Right ventricle myocardium superior (tissue), 1 donor: ENCODE measurements at regions not wholly inside any gene's neighbourhood (a gene's known extent, or its start where the extent isn't known, plus 50 kb on each side); places are given as distances from the start of the nearest gene placed in this dataset.
A peak's percentile ranks its signal among the peaks of the same experiment; 100 is the strongest.
"Not testable (repeated sequence)": the region's sequence is repeated elsewhere in the genome, so short reads cannot be mapped to it uniquely, and the experiment has no call there.

ENCODE experiments used
- ATAC-seq: fragments of 200-7000 bp; cut with Tn5 transposase; one replicate; pipeline ENCODE4 v1.9.1; 2020; ENCODE audit warnings: mild to moderate bottlenecking; ENCODE audit not compliant: poor library complexity
- DNase-seq: peaks from one replicate; pipeline ENCODE4 v3.0.0-alpha.2; 2020
- intact Hi-C: fragments of 100-400 bp; cut with DNase I; formaldehyde crosslinking; loops from one replicate; pipeline ENCODE4 v1.11.2; 2022
- donor health status: DM: no; HTN: yes; CAD: no; lungs with severe emphysema.

GRCh38 chr2:55775828-55776227 lies 82.2 kb upstream of the PNPT1 start:
- intact Hi-C loops, result no loop called here

GRCh38 chr2:55773651-55774050 lies 80.0 kb upstream of the PNPT1 start:
- ATAC-seq, DNase-seq: not testable (repeated sequence)
- intact Hi-C loops, result loop anchor here (5.0 kb wide), 1 partner anchor 189 kb away; no protein-coding TSS in a partner anchor

More at GRCh38 chr2:55775828-55776227, 82.2 kb upstream of the PNPT1 start:
- DNase-seq, result no peak
- no peak for ATAC-seq

- ATAC-seq (no peak), DNase-seq (no peak)
- intact Hi-C loops, result loop anchor here (5.0 kb wide), 1 partner anchor 190 kb away; no protein-coding TSS in a partner anchor
These were observed 78.7 kb upstream of the PNPT1 start for GRCh38 chr2:55772109-55772980.

- DNase-seq (no peak), ATAC-seq (peak; percentile 55)
- intact Hi-C loops, result loop anchor here (5.0 kb wide), 1 partner anchor 191 kb away; no protein-coding TSS in a partner anchor
These were observed 78.0 kb upstream of the PNPT1 start for GRCh38 chr2:55771612-55772011.

GRCh38 chr2:55768991-55769390 lies 75.3 kb upstream of the PNPT1 start:
- DNase-seq (no peak), ATAC-seq (no peak)
- intact Hi-C loops, result no loop called here

GRCh38 chr2:55766947-55767346 lies 73.3 kb upstream of the PNPT1 start:
- intact Hi-C loops, result no loop called here
- ATAC-seq (no peak), DNase-seq (no peak)

GRCh38 chr2:55765708-55766107 lies 72.1 kb upstream of the PNPT1 start:
- intact Hi-C loops, ATAC-seq, DNase-seq: not testable (repeated sequence)

- intact Hi-C loops, result no loop called here
- ATAC-seq, result no peak
- no peak for DNase-seq
These were observed 70.1 kb upstream of the PNPT1 start for GRCh38 chr2:55763721-55764120.

- ATAC-seq (no peak), DNase-seq (no peak)
- intact Hi-C loops, result no loop called here
These were observed 67.9 kb upstream of the PNPT1 start for GRCh38 chr2:55761526-55761925.

GRCh38 chr2:55761024-55761423 lies 67.4 kb upstream of the PNPT1 start:
- ATAC-seq (no peak), DNase-seq (no peak)
- intact Hi-C loops, result no loop called here

- ATAC-seq, result no peak
- intact Hi-C loops, result no loop called here
- DNase-seq, result no peak
These were observed 66.5 kb upstream of the PNPT1 start for GRCh38 chr2:55760125-55760524.

GRCh38 chr2:55759271-55759921 lies 65.8 kb upstream of the PNPT1 start:
- no peak for DNase-seq
- no peak for ATAC-seq
- intact Hi-C loops, result no loop called here

GRCh38 chr2:55751966-55752365 lies 58.3 kb upstream of the PNPT1 start:
- intact Hi-C loops, result no loop called here
- DNase-seq (no peak), ATAC-seq (no peak)

- intact Hi-C loops, result no loop called here
- no peak for DNase-seq
- no peak for ATAC-seq
These were observed 49.9 kb upstream of the PNPT1 start for GRCh38 chr2:55743583-55743982.
